ENCODE measurements at regions not wholly inside any gene's neighbourhood (a gene's known extent, or its start where the extent isn't known, plus 50 kb on each side); places are given as distances from the start of the nearest gene placed in this dataset.

DNA sequence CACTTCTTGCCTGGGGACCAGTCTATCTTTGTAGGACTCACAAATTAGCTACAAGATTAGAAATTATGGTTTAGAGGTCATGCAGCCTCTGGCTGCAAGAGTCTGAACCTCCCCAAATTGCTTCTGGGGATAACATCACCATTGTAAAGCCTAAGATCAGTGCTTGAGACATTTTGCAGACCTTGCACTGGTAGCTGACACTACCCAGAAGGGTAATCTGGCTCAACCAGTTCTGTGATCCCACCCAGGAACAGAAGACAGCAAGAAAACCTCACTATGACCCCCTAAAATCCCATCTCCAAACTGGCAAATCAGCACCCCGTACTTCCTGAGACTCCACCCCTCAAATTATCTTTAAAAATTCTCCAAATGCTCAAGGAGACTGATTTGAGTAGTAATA is 58.2 kb upstream of the CDK13 start:
- no peak for DNase-seq

- no peak for DNase-seq
These were observed 57.7 kb upstream of the CDK13 start for GRCh38 chr7:39892361-39892760.

- no peak for DNase-seq
These were observed 55.2 kb upstream of the CDK13 start for GRCh38 chr7:39894904-39895303.

GRCh38 chr7:39896840-39897239 is 53.2 kb upstream of the CDK13 start:
- DNase-seq = no peak

- no peak for DNase-seq
These were observed 51.2 kb upstream of the CDK13 start for GRCh38 chr7:39898867-39899266.
